Stimulated activated naive CD4-positive, alpha-beta T cell treated with Interleukin-2 at 50 U/mL for 16 hours (primary cell): ENCODE measurements at regions not wholly inside any gene's neighbourhood (a gene's known extent, or its start where the extent isn't known, plus 50 kb on each side); places are given as distances from the start of the nearest gene placed in this dataset.

Experiments used
- DNase-seq: peaks from one replicate; lab custom pipeline; 2025; lab: John Stamatoyannopoulos, UW

DNA sequence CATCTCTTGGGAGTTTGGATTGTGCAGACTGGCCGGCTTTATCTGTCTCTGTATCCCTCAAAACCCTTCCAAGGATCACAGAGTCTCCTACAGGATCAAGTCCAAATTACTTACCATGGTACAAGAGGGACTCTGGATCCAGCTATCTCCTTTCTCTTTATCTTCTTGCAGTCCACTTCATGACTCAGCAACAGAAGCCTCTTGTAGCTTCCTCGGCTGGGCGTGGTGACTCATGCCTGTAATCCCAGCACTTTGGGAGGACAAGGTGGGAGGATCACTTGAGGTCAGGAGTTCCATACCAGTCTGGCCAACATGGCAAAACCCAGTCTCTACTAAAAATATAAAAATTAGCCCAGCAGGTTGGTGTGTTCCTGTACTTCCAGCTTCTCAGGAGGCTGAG, 189.7 kb downstream of the BCAT1 start:
- no peak for DNase-seq

DNA sequence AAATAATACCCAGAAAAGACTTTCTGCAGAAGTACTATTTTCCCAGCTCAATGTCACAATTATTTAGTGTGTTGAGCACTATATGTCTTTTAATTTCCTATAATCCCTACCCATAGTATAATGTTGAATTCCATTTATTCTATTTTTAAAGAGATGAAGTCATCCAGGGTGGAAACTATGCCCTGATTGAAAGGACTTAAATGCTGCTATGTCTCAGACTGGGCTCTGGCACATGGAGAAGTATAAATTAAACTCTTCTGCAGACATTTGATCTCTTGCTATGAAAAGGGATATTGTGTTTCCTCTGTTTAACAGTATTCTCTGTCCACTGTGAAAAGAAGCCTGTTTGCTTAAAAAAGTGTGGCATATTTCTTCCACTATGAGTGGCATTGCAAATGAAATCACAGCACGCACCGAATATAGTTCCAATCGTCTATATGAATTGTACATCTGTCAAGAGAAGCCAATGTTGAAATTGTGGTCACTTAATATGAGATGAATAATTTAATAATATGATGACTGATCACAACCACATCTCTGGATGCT, 192.3 kb downstream of the BCAT1 start:
- no peak for DNase-seq

- DNase-seq = no peak
Measured at GRCh38 chr12:24754690-24755638, 193.9 kb downstream of the BCAT1 start.

DNA sequence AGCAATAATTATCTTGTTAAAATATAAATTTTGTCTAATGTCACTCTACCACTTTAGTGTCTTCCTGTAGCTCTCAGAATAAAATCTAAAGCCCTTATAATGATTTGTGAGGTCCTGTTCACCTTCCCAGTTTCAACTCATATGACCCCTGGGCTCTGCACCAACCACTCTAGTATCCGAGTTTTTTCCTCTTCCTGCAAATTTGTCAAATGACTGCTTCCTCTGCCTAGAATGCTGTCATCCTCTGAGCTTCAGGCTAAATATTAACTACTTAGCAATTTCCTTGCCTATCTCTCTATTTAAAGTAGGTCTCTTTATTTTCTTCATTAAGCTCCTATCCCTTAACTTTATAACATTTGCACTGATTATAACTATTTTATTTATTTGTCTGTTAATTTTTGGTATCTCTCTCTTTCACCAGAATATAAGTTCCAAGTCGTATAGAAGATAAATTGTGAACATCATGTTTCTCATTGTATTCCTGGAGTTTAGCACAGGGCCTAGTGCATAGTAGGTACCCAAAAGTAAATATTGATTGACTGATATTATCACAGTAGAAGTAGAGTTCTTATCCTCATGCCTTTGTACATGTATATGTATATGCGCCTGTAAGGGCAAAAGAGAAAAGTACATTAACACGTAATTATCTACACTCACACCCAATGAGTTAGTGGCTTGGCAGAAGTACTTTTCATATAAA, 196.0 kb downstream of the BCAT1 start:
- DNase-seq = no peak

- DNase-seq = no peak
Measured at GRCh38 chr12:24751181-24751580, 197.7 kb downstream of the BCAT1 start.

DNA sequence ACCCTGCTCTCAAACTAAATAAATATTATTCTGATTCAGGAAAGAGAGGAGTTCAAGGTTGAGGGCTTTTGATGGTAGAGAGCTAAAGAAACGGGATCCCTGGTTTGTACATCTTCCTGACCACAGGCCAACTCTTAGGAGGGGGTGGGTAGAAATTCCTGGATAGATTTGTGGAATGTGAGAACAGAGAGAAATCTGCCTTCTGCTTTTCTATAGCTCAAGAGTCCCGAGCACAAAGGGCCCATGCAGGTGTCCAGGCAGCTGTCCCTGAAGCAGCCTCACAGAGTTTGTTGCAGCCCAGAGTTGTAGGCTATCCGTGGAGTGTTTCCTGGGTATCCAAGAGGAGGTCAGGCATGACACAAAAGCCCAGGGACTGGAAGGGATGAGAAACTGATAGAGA, 198.6 kb downstream of the BCAT1 start:
- DNase-seq = no peak

DNA sequence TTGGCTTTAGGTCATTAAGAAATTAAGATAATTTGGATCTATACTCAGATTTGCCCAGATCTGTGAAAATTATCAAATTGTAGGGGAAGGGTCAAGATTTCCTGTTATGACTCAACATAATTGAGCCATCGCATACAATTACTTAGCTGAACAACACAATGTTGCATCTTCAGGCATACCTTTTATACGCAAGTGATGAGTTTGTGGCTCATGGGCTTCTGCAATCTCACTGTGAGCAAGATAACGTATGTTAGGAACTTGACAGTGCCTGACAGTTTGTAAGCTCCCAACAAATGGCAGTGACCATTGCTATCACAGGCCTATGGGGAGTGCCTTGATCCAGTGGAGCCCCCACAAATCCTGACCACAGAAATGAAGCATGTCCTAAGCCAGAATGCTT, 199.7 kb downstream of the BCAT1 start:
- no peak for DNase-seq

GRCh38 chr12:24748326-24748725, 200.6 kb downstream of the BCAT1 start:
- no peak for DNase-seq

GRCh38 chr12:24746864-24747263, 202.0 kb downstream of the BCAT1 start:
- DNase-seq = no peak

DNA sequence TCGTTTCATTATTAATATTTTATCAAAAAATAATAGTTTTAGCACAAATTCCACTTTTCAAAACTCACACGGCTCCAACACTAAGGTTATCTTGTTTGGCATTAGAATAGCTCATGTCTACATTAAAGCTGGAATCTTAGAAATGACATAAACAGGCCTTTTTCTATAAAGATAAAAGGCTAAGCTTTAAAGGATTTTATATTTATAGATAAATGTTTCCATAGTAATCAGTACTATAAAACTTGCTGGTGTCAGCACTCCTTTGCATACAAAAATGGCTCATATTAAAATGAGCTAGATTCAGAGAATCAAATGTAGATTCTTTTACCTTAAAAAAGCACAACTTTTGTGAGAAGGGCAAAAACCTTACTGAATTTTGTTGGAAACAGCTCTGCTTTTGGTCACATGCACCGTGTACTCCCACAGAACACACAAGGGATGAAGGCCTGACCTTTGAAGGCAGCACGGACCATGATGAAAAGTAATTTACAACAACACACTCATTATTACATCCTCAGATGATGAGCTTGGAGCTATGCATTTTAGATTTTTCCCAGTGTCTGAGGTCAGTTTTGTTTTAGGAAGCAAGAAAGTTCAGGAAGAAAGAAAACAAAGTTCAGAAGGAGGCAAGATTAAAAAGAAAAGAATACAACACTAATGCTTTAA, 202.8 kb downstream of the BCAT1 start:
- no peak for DNase-seq

GRCh38 chr12:24743941-24744793, 204.7 kb downstream of the BCAT1 start:
- DNase-seq = no peak

GRCh38 chr12:24742378-24742777, 206.5 kb downstream of the BCAT1 start:
- DNase-seq = no peak

GRCh38 chr12:24741216-24741615, 207.7 kb downstream of the BCAT1 start:
- DNase-seq = no peak

- no peak for DNase-seq
Measured at GRCh38 chr12:24739106-24739779, 209.7 kb downstream of the BCAT1 start.

DNA sequence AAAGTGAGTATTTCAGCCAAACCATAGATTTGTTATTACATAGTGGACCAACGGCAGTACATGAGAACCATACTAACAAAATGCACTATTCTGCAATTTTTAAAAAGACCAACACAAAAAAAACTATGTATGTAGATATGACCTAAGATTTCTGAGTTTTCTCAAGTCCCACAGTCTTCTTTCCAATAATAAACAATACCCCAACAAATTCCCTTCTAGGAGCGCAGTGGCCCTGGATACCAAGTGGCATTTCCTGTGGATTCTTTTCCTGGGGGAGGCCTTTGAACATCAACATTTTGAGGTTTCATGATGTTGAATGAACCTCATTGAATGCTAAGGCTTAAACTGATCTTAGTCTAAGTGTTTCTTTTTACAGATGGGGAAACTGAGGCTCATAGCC, 210.5 kb downstream of the BCAT1 start:
- no peak for DNase-seq

DNA sequence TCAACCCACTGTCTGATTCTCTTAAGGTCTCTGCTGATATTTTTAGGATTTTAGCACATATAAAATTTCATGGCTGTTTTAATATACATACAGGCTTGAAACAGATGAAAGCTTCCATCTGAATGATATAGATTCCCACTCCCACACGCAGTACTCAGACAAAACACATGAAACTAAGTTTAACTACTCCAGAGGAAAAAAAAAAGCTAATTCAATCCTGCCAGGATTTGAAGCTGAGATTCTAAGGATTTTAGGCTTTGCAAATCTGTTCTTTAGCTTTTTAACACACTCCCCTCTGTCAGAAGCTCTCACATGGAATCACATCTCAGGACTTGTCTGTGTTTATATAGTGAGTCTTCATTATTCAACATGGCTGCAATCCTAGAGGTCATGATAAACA, 217.3 kb downstream of the BCAT1 start:
- no peak for DNase-seq

DNA sequence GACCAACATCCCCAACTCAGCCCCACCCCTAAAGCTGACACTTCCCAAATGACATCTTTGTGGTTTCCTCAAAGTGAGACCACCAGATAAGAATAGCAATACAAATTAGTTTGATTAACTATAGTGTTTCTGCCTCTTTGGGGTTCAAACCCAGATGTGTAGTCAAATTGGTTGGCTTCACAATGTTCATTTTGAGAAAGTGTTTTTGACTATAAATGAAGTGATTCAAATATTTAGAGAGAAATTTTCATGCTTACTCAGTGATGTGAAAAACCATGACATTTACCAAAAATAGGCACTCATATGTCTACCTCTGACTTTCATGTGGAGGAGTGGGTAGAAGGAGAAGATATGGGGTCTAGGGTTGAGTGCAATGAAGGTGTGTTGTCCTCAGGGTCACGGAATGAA, 218.4 kb downstream of the BCAT1 start:
- DNase-seq = no peak

DNA sequence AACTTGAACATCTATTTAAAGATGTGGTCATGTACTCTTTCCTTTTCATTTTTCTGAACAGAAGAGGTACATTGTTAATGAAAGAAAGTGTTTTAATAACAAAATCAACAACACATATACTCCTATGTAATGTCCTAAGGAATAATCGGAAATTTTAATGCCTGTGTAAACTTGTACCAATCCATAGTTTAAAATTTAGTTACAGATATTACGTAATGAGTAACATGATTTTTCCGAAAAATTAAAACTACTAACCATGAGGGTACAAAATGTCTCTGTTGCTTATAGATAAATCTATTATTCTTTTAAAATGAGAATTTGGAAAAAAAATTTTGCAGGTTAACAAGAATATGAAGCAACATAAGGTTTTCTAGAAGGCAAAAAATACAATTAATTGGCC, 220.1 kb downstream of the BCAT1 start:
- no peak for DNase-seq

GRCh38 chr12:24728366-24728765, 220.5 kb downstream of the BCAT1 start:
- no peak for DNase-seq

- no peak for DNase-seq
Measured at GRCh38 chr12:24725616-24726015, 223.3 kb downstream of the BCAT1 start.

DNA sequence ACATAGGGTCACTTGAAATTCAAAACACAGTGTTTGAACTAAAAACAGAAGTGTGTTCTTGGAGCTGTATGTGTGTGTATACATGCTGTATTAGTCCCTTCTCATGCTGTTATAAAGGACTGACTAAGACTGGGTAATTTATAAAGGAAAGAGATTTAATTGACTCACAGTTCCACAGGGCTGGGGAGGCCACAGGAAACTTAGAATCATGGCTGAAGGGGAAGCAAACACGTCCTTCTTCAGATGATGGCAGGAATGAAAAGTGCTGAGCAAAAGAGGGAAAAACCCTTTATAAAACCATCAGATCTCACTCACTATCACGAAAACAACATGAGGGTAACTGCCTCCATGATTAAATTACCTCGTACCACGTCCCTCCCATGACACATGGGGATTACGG, 224.1 kb downstream of the BCAT1 start:
- DNase-seq = no peak
